SH-SY5Y (cell line): ENCODE measurements at regions not wholly inside any gene's neighbourhood (a gene's known extent, or its start where the extent isn't known, plus 50 kb on each side); places are given as distances from the start of the nearest gene placed in this dataset.

Source experiments
- GATA2 ChIP-seq: IDR thresholded peaks from 2 replicates; pipeline ENCODE4 v1.6.1; 2011; ENCODE audit warnings: mild to moderate bottlenecking, low read depth, low read length
- GATA3 ChIP-seq: IDR thresholded peaks from 2 replicates; pipeline ENCODE4 v1.6.1; 2011; ENCODE audit warnings: low read depth, mild to moderate bottlenecking, low read length, moderate library complexity

DNA sequence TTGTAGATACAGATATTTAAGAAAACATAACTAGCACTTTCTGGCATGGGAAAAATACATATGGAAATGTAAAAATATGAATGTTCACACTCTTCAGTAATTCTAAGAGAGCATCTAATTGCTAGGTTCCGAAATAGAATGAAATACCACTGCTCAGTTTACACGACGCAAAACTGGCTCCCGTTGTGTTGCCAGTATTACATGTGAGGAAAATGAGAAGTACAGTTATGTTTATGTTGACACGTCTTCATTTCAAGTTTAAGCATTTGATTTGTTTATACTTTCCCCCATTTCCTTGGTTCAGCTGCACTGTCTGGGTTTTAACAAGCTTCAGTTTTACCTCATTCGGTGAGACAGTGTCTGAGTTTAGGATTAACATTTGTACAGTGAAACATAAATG lies 275.8 kb upstream of the SEMA3D start:
- TF ChIP-seq GATA3 = no peak
- TF ChIP-seq GATA2 = no peak
